ENCODE measurements at regions not wholly inside any gene's neighbourhood (a gene's known extent, or its start where the extent isn't known, plus 50 kb on each side); places are given as distances from the start of the nearest gene placed in this dataset.
A peak's percentile ranks its signal among the peaks of the same experiment; 100 is the strongest.
"Not testable (repeated sequence)": the region's sequence is repeated elsewhere in the genome, so short reads cannot be mapped to it uniquely, and the experiment has no call there.

- H3K4me3 Mint-ChIP-seq, result no peak overlapping the region
Measured at GRCh38 chrX:83077606-83078005, 430.5 kb upstream of the POU3F4 start.

GRCh38 chrX:83101961-83102360, 406.1 kb upstream of the POU3F4 start:
- H3K27me3 Mint-ChIP-seq, result no peaks in the 10 kb centered on the region
- no peak overlapping the region for H3K27ac Mint-ChIP-seq
- H3K4me1 Mint-ChIP-seq, result no peaks in the 10 kb centered on the region
- no peaks in the 10 kb centered on the region for H3K36me3 Mint-ChIP-seq
- H3K4me3 Mint-ChIP-seq, result no peak overlapping the region
- DNase-seq, result no peak
- no peaks in the 10 kb centered on the region for H3K9me3 Mint-ChIP-seq
- CTCF ChIA-PET, result no interaction called here

More at GRCh38 chrX:83077606-83078005, 430.5 kb upstream of the POU3F4 start:
- H3K36me3 Mint-ChIP-seq, result no peaks in the 10 kb centered on the region
- no peak overlapping the region for H3K27ac Mint-ChIP-seq
- no peak for DNase-seq
- H3K27me3 Mint-ChIP-seq, result no peaks in the 10 kb centered on the region
- peaks cover 5% of the 10 kb centered on the region for H3K9me3 Mint-ChIP-seq
- CTCF ChIA-PET, result no interaction called here
- H3K4me1 Mint-ChIP-seq, result no peaks in the 10 kb centered on the region

GRCh38 chrX:83108278-83108677, 399.8 kb upstream of the POU3F4 start:
- peak overlapping the region; percentile 62 for H3K27ac Mint-ChIP-seq
- H3K4me1 Mint-ChIP-seq, result no peaks in the 10 kb centered on the region
- no peaks in the 10 kb centered on the region for H3K27me3 Mint-ChIP-seq
- CTCF ChIA-PET, result no interaction called here
- H3K36me3 Mint-ChIP-seq, result no peaks in the 10 kb centered on the region
- no peaks in the 10 kb centered on the region for H3K9me3 Mint-ChIP-seq
- DNase-seq, result no peak
- H3K4me3 Mint-ChIP-seq, result no peak overlapping the region

GRCh38 chrX:83145876-83146275, 362.2 kb upstream of the POU3F4 start:
- Mint-ChIP-seq H3K27me3 (no peaks in the 10 kb centered on the region), H3K27ac (no peak overlapping the region), H3K9me3 (no peaks in the 10 kb centered on the region), H3K4me3 (no peak overlapping the region), H3K4me1 (no peaks in the 10 kb centered on the region), H3K36me3 (no peaks in the 10 kb centered on the region)
- no peak for DNase-seq
- CTCF ChIA-PET, result no interaction called here

- CTCF ChIA-PET, result no interaction called here
- Mint-ChIP-seq H3K4me3 (no peak overlapping the region), H3K4me1 (no peaks in the 10 kb centered on the region), H3K27ac (no peak overlapping the region), H3K9me3 (no peaks in the 10 kb centered on the region), H3K27me3 (no peaks in the 10 kb centered on the region), H3K36me3 (no peaks in the 10 kb centered on the region)
- no peak for DNase-seq
Measured at GRCh38 chrX:83160096-83160495, 348.0 kb upstream of the POU3F4 start.

- H3K27me3 Mint-ChIP-seq, H3K27ac Mint-ChIP-seq, H3K9me3 Mint-ChIP-seq, H3K4me3 Mint-ChIP-seq, H3K36me3 Mint-ChIP-seq, CTCF ChIA-PET, DNase-seq, H3K4me1 Mint-ChIP-seq: not testable (repeated sequence)
Measured at GRCh38 chrX:83164063-83164462, 344.0 kb upstream of the POU3F4 start.

GRCh38 chrX:83169683-83170082, 338.4 kb upstream of the POU3F4 start:
- Mint-ChIP-seq H3K36me3 (no peaks in the 10 kb centered on the region), H3K4me3 (no peak overlapping the region), H3K9me3 (no peaks in the 10 kb centered on the region), H3K27ac (no peak overlapping the region), H3K27me3 (no peaks in the 10 kb centered on the region), H3K4me1 (no peaks in the 10 kb centered on the region)
- DNase-seq, result no peak
- CTCF ChIA-PET, result no interaction called here

GRCh38 chrX:83185010-83185409, 323.1 kb upstream of the POU3F4 start:
- DNase-seq, result no peak
- no peak overlapping the region for H3K4me3 Mint-ChIP-seq
- H3K27me3 Mint-ChIP-seq, result no peaks in the 10 kb centered on the region
- no peaks in the 10 kb centered on the region for H3K4me1 Mint-ChIP-seq
- CTCF ChIA-PET, result no interaction called here
- no peak overlapping the region for H3K27ac Mint-ChIP-seq
- no peaks in the 10 kb centered on the region for H3K36me3 Mint-ChIP-seq
- H3K9me3 Mint-ChIP-seq, result peaks cover 3% of the 10 kb centered on the region

- Mint-ChIP-seq H3K4me1 (no peaks in the 10 kb centered on the region), H3K27me3 (no peaks in the 10 kb centered on the region), H3K27ac (no peak overlapping the region), H3K9me3 (peaks cover 3% of the 10 kb centered on the region), H3K4me3 (no peak overlapping the region), H3K36me3 (no peaks in the 10 kb centered on the region)
- CTCF ChIA-PET, result no interaction called here
- no peak for DNase-seq
Measured at GRCh38 chrX:83185887-83186286, 322.2 kb upstream of the POU3F4 start.

GRCh38 chrX:83186632-83187031, 321.5 kb upstream of the POU3F4 start:
- Mint-ChIP-seq H3K9me3 (peaks cover 3% of the 10 kb centered on the region), H3K36me3 (no peaks in the 10 kb centered on the region), H3K4me3 (no peak overlapping the region), H3K27ac (no peak overlapping the region), H3K4me1 (no peaks in the 10 kb centered on the region), H3K27me3 (no peaks in the 10 kb centered on the region)
- CTCF ChIA-PET, result no interaction called here
- no peak for DNase-seq

All from activated naive CD4-positive, alpha-beta T cell treated with anti-CD3 and anti-CD28 coated beads, Interleukin-2, amount 10 ng/mL, durations not matched to agents 7 days and 5 days (primary cell).